ENCODE measurements at regions not wholly inside any gene's neighbourhood (a gene's known extent, or its start where the extent isn't known, plus 50 kb on each side); places are given as distances from the start of the nearest gene placed in this dataset.

GRCh38 chr2:5538772-5539171 lies 153.4 kb upstream of the SOX11 start:
- ATAC-seq, result no peak

DNA sequence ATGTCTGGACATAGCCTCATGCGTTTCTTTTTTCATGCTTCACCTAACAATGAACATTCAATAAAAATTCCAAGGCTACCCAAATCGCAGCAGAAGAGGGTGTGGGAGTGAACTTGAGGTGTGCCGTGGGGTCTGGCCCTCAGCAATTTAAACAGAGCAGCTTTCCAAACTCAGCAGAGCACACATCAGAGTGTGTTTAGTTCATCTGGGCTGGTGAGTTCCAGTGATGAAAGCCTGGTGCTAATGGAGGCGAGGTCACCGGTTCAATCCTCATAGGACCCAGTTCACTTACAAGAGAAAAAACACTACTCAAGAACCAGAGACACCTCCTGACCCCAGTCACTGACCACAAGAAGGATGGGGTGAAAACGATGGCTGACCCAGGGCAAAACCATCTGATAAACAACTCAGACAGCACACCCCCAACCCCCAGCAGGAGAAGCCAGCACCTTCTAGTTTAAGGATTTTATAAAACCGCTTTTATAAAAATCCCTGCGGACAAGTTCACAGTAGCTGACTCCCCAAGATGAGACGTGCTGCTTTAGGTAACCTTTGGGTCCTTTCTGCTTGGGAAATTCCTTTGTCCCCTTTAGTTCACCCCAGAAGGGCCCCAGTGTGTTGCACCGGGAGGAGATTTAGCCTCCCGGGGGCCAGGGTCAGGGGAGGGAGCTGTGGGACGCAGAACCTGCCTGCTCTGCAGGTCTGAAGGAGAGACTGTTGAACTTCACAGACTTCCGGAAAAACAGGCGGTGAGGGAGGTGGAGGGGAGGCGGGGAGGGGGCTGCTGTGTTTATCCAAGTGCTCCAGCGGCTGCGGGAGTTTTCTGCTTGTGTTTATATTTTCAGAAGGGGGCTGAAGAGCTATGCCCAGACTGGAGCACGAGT lies 152.7 kb upstream of the SOX11 start:
- no peak for DNase-seq (ENCODE audit: low read depth, low spot score)
- H3K27ac ChIP-seq (ENCODE audit: low read depth, low read length), result no peak overlapping the region
- no peaks in the 10 kb centered on the region for H3K36me3 ChIP-seq (ENCODE audit: control insufficient read depth in 1 of 2, insufficient read depth in 2 of 2, low read length in 2 of 2)
- H3K27me3 ChIP-seq (ENCODE audit: insufficient read depth, low read length), result no peaks in the 10 kb centered on the region
- TF ChIP-seq MAX (IDR thresholded peaks at IDR 0.05), result no peak
- TF ChIP-seq YY1 (IDR thresholded peaks at IDR 0.05; ENCODE audit: extremely low read depth, insufficient replicate concordance, low read depth, low read length), result no peak
- TF ChIP-seq FOSL1 (IDR thresholded peaks at IDR 0.05; ENCODE audit: low read depth), result no peak
- no peak for TF ChIP-seq POLR2AphosphoS5 (IDR thresholded peaks at IDR 0.05; ENCODE audit: low read depth, low read length)
- no peak for TF ChIP-seq CBX3 (IDR thresholded peaks at IDR 0.05; ENCODE audit: low read depth)
- H3K4me1 ChIP-seq (ENCODE audit: control insufficient read depth in 1 of 2, insufficient read depth in 2 of 2, low read length in 2 of 2), result no peaks in the 10 kb centered on the region
- H3K9me3 ChIP-seq (ENCODE audit: control insufficient read depth in 1 of 2, insufficient read depth in 1 of 2, low read depth in 1 of 2, low read length in 2 of 2), result peaks cover 8 to 14% of the 10 kb centered on the region in 2 experiments; a peak in 3 of 4 replicates
- POLR2A ChIA-PET, result no interaction called here
- H3K9ac ChIP-seq (ENCODE audit: low read length), result no peak overlapping the region
- BruUV-seq (replicated peaks), result no TSS peak
- no peak overlapping the region for H3K4me2 ChIP-seq (ENCODE audit: low read length)
- intact Hi-C loops (cut with micrococcal nuclease), result no loop called here
- no peak for ATAC-seq
- RAD21 ChIA-PET (ENCODE audit: low non-redundant PET in 1 of 2, low total read pairs in 2 of 2, uncharacterized antibody in 2 of 2, unreplicated experiment in 2 of 2), result no interaction called here
- CTCF ChIA-PET, result no interaction called here
- H4K20me1 ChIP-seq (ENCODE audit: insufficient read depth), result no peaks in the 10 kb centered on the region
- no peak overlapping the region for H3K4me3 ChIP-seq (replicated peaks in 1 of 2; ENCODE audit: low read depth in 1 of 2, low read length in 2 of 2)
- H3K9me2 ChIP-seq (ENCODE audit: insufficient read depth), result no peaks in the 10 kb centered on the region
- H2AFZ ChIP-seq (ENCODE audit: low read depth, low read length, poor library complexity, severe bottlenecking), result no peak overlapping the region
- H3K79me2 ChIP-seq (ENCODE audit: insufficient read depth, low read length), result no peaks in the 10 kb centered on the region

More at GRCh38 chr2:5538772-5539171, 153.4 kb upstream of the SOX11 start:
- Histone ChIP-seq H3K9me3 (ENCODE audit: control insufficient read depth in 1 of 2, insufficient read depth in 1 of 2, low read depth in 1 of 2, low read length in 2 of 2) (peaks cover 4 to 17% of the 10 kb centered on the region in 2 experiments; a peak in 2 of 4 replicates), H3K27me3 (ENCODE audit: insufficient read depth, low read length) (no peaks in the 10 kb centered on the region), H3K9me2 (ENCODE audit: insufficient read depth) (no peaks in the 10 kb centered on the region), H3K4me3 (replicated peaks in 1 of 2; ENCODE audit: low read depth in 1 of 2, low read length in 2 of 2) (no peak overlapping the region), H3K27ac (ENCODE audit: low read depth, low read length) (no peak overlapping the region), H3K36me3 (ENCODE audit: control insufficient read depth in 1 of 2, insufficient read depth in 2 of 2, low read length in 2 of 2) (no peaks in the 10 kb centered on the region), H3K4me2 (ENCODE audit: low read length) (no peak overlapping the region), H3K9ac (ENCODE audit: low read length) (no peak overlapping the region), H3K79me2 (ENCODE audit: insufficient read depth, low read length) (no peaks in the 10 kb centered on the region), H4K20me1 (ENCODE audit: insufficient read depth) (no peaks in the 10 kb centered on the region), H3K4me1 (ENCODE audit: control insufficient read depth in 1 of 2, insufficient read depth in 2 of 2, low read length in 2 of 2) (no peaks in the 10 kb centered on the region), H2AFZ (ENCODE audit: low read depth, low read length, poor library complexity, severe bottlenecking) (no peak overlapping the region)
- no peak for TF ChIP-seq JUND (IDR thresholded peaks at IDR 0.05)
- no peak for TF ChIP-seq ZNF274 (IDR thresholded peaks at IDR 0.05; ENCODE audit: low read depth, low read length)
- TF ChIP-seq EZH2phosphoT487 (IDR thresholded peaks at IDR 0.05; ENCODE audit: borderline replicate concordance), result no peak
- TF ChIP-seq ZBTB33 (IDR thresholded peaks at IDR 0.05; ENCODE audit: extremely low read depth, insufficient replicate concordance, low read length), result no peak
- ChIA-PET RAD21 (ENCODE audit: low non-redundant PET in 1 of 2, low total read pairs in 2 of 2, uncharacterized antibody in 2 of 2, unreplicated experiment in 2 of 2) (no interaction called here), CTCF (no interaction called here), POLR2A (no interaction called here)
- BruUV-seq (replicated peaks), result no TSS peak
- no peak for DNase-seq (ENCODE audit: low read depth, low spot score)
- intact Hi-C loops (cut with micrococcal nuclease), result no loop called here
